Neural progenitor cell (in vitro differentiated cells): ENCODE measurements at regions not wholly inside any gene's neighbourhood (a gene's known extent, or its start where the extent isn't known, plus 50 kb on each side); places are given as distances from the start of the nearest gene placed in this dataset.

ENCODE experiments used
- DNase-seq: peaks from one replicate; pipeline ENCODE4 v3.0.0-alpha.2; 2016; ENCODE audit warnings: low spot score
- H2AFZ ChIP-seq: fragments of 200-600 bp; sonication (generic); replicated peaks from 2 replicates; pipeline ENCODE4 v1.6.1; 2016; ENCODE audit warnings: antibody characterized with exemption
- H3F3A ChIP-seq: fragments of 200-600 bp; sonication (generic); 2 replicates; pipeline ENCODE4 v1.6.1; 2016; ENCODE audit warnings: antibody characterized with exemption, low read depth
- H3K27ac ChIP-seq: fragments of 200-600 bp; sonication (generic); 2 replicates; pipeline ENCODE4 v1.5.1; 2016; ENCODE audit warnings: mild to moderate bottlenecking
- H3K27me3 ChIP-seq: fragments of 200-600 bp; sonication (generic); 2 replicates; pipeline ENCODE4 v1.6.1; 2016; ENCODE audit warnings: mild to moderate bottlenecking, moderate library complexity
- H3K36me3 ChIP-seq: fragments of 200-600 bp; sonication (generic); 2 replicates; pipeline ENCODE4 v1.5.1; 2016
- H3K4me1 ChIP-seq: fragments of 200-600 bp; sonication (generic); 2 replicates; pipeline ENCODE4 v1.6.1; 2016; ENCODE audit warnings: mixed run types
- H3K4me2 ChIP-seq: fragments of 200-600 bp; sonication (generic); 2 replicates; pipeline ENCODE4 v1.6.1; 2016
- H3K4me3 ChIP-seq: fragments of 200-600 bp; sonication (generic); 2 replicates; pipeline ENCODE4 v1.5.1; 2016
- H3K79me2 ChIP-seq: fragments of 200-600 bp; sonication (generic); 2 replicates; pipeline ENCODE4 v1.6.1; 2016; ENCODE audit warnings: low read depth
- H3K9ac ChIP-seq: fragments of 200-600 bp; sonication (generic); 2 replicates; pipeline ENCODE4 v1.6.1; 2016
- H3K9me3 ChIP-seq: fragments of 200-600 bp; sonication (generic); 2 replicates; pipeline ENCODE4 v1.5.1; 2016; ENCODE audit warnings: low read depth
- H4K20me1 ChIP-seq: fragments of 200-600 bp; sonication (generic); 2 replicates; pipeline ENCODE4 v1.6.1; 2016; ENCODE audit warnings: low read depth
- H3K27ac Mint-ChIP-seq: 3 replicates; pipeline ENCODE4 v1.8.0; 2021; ENCODE audit warnings: mixed read lengths
- H3K27me3 Mint-ChIP-seq: 2 replicates; pipeline ENCODE4 v1.8.0; 2022; ENCODE audit warnings: low read depth, mild to moderate bottlenecking, inconsistent platforms, moderate library complexity, mixed read lengths; ENCODE audit not compliant: insufficient read depth
- H3K36me3 Mint-ChIP-seq: 3 replicates; pipeline ENCODE4 v1.8.0; 2021; ENCODE audit warnings: mixed read lengths
- H3K4me1 Mint-ChIP-seq: 3 replicates; pipeline ENCODE4 v1.8.0; 2021; ENCODE audit warnings: mixed read lengths
- H3K4me3 Mint-ChIP-seq: 3 replicates; pipeline ENCODE4 v1.8.0; 2021; ENCODE audit warnings: mild to moderate bottlenecking, moderate library complexity, mixed read lengths
- H3K9me3 Mint-ChIP-seq: 3 replicates; pipeline ENCODE4 v1.8.0; 2020; ENCODE audit warnings: mixed read lengths
- CTCF ChIP-seq: fragments of 200-600 bp; sonication (generic); IDR thresholded peaks from 2 replicates; pipeline ENCODE4 v1.5.1; 2017; ENCODE audit warnings: antibody characterized with exemption, mild to moderate bottlenecking
- EZH2 ChIP-seq: fragments of 200-600 bp; sonication (generic); IDR thresholded peaks from 2 replicates; pipeline ENCODE4 v1.6.1; 2017; ENCODE audit warnings: antibody characterized with exemption, mild to moderate bottlenecking, moderate library complexity
- EZH2phosphoT487 ChIP-seq: fragments of 200-600 bp; sonication (generic); IDR thresholded peaks from 2 replicates; pipeline ENCODE4 v1.6.1; 2017; ENCODE audit warnings: antibody characterized with exemption

GRCh38 chr10:100615241-100615640 lies 79.5 kb downstream of the HIF1AN start:
- Histone ChIP-seq H3K36me3 (no peaks in the 10 kb centered on the region), H3F3A (no peaks in the 10 kb centered on the region), H4K20me1 (no peaks in the 10 kb centered on the region), H3K27me3 (peaks cover 90% of the 10 kb centered on the region), H3K4me1 (no peaks in the 10 kb centered on the region), H3K9ac (no peak overlapping the region), H2AFZ (no peak overlapping the region), H3K4me2 (no peak overlapping the region), H3K4me3 (no peak overlapping the region), H3K9me3 (no peaks in the 10 kb centered on the region), H3K27ac (no peak overlapping the region), H3K79me2 (no peaks in the 10 kb centered on the region)
- Mint-ChIP-seq H3K36me3 (no peaks in the 10 kb centered on the region), H3K4me3 (no peak overlapping the region), H3K9me3 (no peaks in the 10 kb centered on the region), H3K27ac (no peak overlapping the region), H3K4me1 (no peaks in the 10 kb centered on the region), H3K27me3 (peaks cover 18% of the 10 kb centered on the region)
- no peak for DNase-seq
- TF ChIP-seq CTCF (no peak), EZH2phosphoT487 (no peak), EZH2 (no peak)

- Mint-ChIP-seq H3K36me3 (no peaks in the 10 kb centered on the region), H3K4me1 (no peaks in the 10 kb centered on the region), H3K27ac (no peak overlapping the region), H3K27me3 (peaks cover 18% of the 10 kb centered on the region), H3K4me3 (no peak overlapping the region), H3K9me3 (no peaks in the 10 kb centered on the region)
- H3K4me2 ChIP-seq, result no peak overlapping the region
- no peak for TF ChIP-seq EZH2
- H3K27ac ChIP-seq, result no peak overlapping the region
- H3K27me3 ChIP-seq, result peaks cover 91% of the 10 kb centered on the region
- no peaks in the 10 kb centered on the region for H3K79me2 ChIP-seq
- H3K9ac ChIP-seq, result no peak overlapping the region
- no peak overlapping the region for H3K4me3 ChIP-seq
- DNase-seq, result no peak
- no peaks in the 10 kb centered on the region for H4K20me1 ChIP-seq
- no peaks in the 10 kb centered on the region for H3F3A ChIP-seq
- no peaks in the 10 kb centered on the region for H3K36me3 ChIP-seq
- no peak overlapping the region for H2AFZ ChIP-seq
- no peaks in the 10 kb centered on the region for H3K9me3 ChIP-seq
- no peaks in the 10 kb centered on the region for H3K4me1 ChIP-seq
These were observed 80.2 kb downstream of the HIF1AN start for GRCh38 chr10:100615908-100616307.

GRCh38 chr10:100618091-100618615 lies 82.4 kb downstream of the HIF1AN start:
- H3K79me2 ChIP-seq, result no peaks in the 10 kb centered on the region
- no peak overlapping the region for H3K9ac ChIP-seq
- no peak overlapping the region for H2AFZ ChIP-seq
- Mint-ChIP-seq H3K4me3 (no peak overlapping the region), H3K36me3 (no peaks in the 10 kb centered on the region), H3K27ac (no peak overlapping the region), H3K4me1 (no peaks in the 10 kb centered on the region), H3K27me3 (peaks cover 20% of the 10 kb centered on the region), H3K9me3 (no peaks in the 10 kb centered on the region)
- no peak overlapping the region for H3K4me3 ChIP-seq
- H3F3A ChIP-seq, result no peaks in the 10 kb centered on the region
- H3K36me3 ChIP-seq, result no peaks in the 10 kb centered on the region
- DNase-seq, result no peak
- H4K20me1 ChIP-seq, result no peaks in the 10 kb centered on the region
- no peak overlapping the region for H3K4me2 ChIP-seq
- H3K9me3 ChIP-seq, result no peaks in the 10 kb centered on the region
- no peaks in the 10 kb centered on the region for H3K4me1 ChIP-seq
- TF ChIP-seq EZH2phosphoT487 (no peak), CTCF (no peak), EZH2 (no peak)
- H3K27me3 ChIP-seq, result peaks cover 92% of the 10 kb centered on the region
- H3K27ac ChIP-seq, result no peak overlapping the region

GRCh38 chr10:100618632-100619255 lies 83.0 kb downstream of the HIF1AN start:
- Histone ChIP-seq H3K79me2 (no peaks in the 10 kb centered on the region), H3K9me3 (no peaks in the 10 kb centered on the region), H3K27me3 (peaks cover 92% of the 10 kb centered on the region), H3K4me3 (no peak overlapping the region), H2AFZ (no peak overlapping the region), H3F3A (no peaks in the 10 kb centered on the region), H3K9ac (no peak overlapping the region), H3K36me3 (no peaks in the 10 kb centered on the region), H3K27ac (no peak overlapping the region), H4K20me1 (no peaks in the 10 kb centered on the region), H3K4me1 (no peaks in the 10 kb centered on the region), H3K4me2 (no peak overlapping the region)
- H3K27me3 Mint-ChIP-seq, result peaks cover 20% of the 10 kb centered on the region
- H3K4me3 Mint-ChIP-seq, result no peak overlapping the region
- TF ChIP-seq EZH2, result no peak
- no peak for TF ChIP-seq CTCF
- DNase-seq, result no peak
- H3K36me3 Mint-ChIP-seq, result no peaks in the 10 kb centered on the region
- H3K27ac Mint-ChIP-seq, result no peak overlapping the region
- no peaks in the 10 kb centered on the region for H3K4me1 Mint-ChIP-seq
- no peaks in the 10 kb centered on the region for H3K9me3 Mint-ChIP-seq
